ENCODE measurements at regions not wholly inside any gene's neighbourhood (a gene's known extent, or its start where the extent isn't known, plus 50 kb on each side); places are given as distances from the start of the nearest gene placed in this dataset.

DNA sequence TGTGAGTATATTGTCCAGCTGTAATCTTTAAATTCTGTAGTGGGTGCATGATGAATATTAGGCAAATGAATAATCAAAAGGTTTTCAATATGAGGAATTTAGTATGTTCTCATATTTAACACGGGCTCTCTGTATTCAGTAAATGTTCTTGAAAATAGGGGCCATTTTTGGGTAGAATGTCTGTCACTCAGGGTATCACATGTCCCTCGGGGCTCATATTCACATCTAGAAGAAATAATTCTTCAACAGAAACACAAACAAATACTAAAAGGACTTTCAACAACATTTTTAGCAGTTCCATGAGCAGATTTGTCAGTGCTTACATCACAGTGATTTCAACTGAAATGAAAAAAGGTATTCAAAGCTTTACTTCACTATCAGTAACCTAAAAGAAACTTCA, 1388.4 kb upstream of the MIR17HG start:
- no peak overlapping the region for H3K23ac ChIP-seq (ENCODE audit: low read depth, low read length)
- H3K9me1 ChIP-seq (ENCODE audit: insufficient read depth, low read length), result no peaks in the 10 kb centered on the region
- POLR2A ChIA-PET (ENCODE audit: unreplicated experiment), result no interaction called here
- H3K9me3 ChIP-seq (ENCODE audit: control insufficient read depth, insufficient read depth, low read length), result no peaks in the 10 kb centered on the region
- H3K14ac ChIP-seq (replicated peaks; ENCODE audit: low read depth, low read length), result no peak overlapping the region
- H2BK15ac ChIP-seq (ENCODE audit: low read depth, low read length), result no peak overlapping the region
- H2AK5ac ChIP-seq (ENCODE audit: low read depth, low read length), result no peak overlapping the region
- no peak overlapping the region for H2BK5ac ChIP-seq (ENCODE audit: low read depth, low read length, poor library complexity, severe bottlenecking)
- no peak overlapping the region for H2BK20ac ChIP-seq (ENCODE audit: low read depth, low read length)
- H3K27ac ChIP-seq (ENCODE audit: insufficient read depth, low read length), result no peak overlapping the region
- no peak overlapping the region for H3K18ac ChIP-seq (ENCODE audit: low read depth, low read length)
- intact Hi-C loops (cut with micrococcal nuclease) (no loop called here), dilution Hi-C loops (cut with HindIII; ENCODE audit: low sequenced_read_pairs, unreplicated experiment) (no loop called here), in situ Hi-C loops (cut with MboI; ENCODE audit: low sequenced_read_pairs) (no loop called here)
- no peak overlapping the region for H3K4me2 ChIP-seq (ENCODE audit: low read depth, low read length)
- H4K5ac ChIP-seq (ENCODE audit: low read depth, low read length), result no peak overlapping the region
- TF ChIP-seq MAFK (IDR thresholded peaks at IDR 0.05; ENCODE audit: low read depth, low read length), result no peak
- DNase-seq (no peak), ATAC-seq (ENCODE audit: low read depth) (no peak)
- no peak overlapping the region for H3K4ac ChIP-seq (ENCODE audit: low read depth, low read length)
- BruUV-seq (replicated peaks), result no TSS peak
- H2AFZ ChIP-seq (replicated peaks; ENCODE audit: low read length, poor library complexity), result no peak overlapping the region
- H2AK9ac ChIP-seq (replicated peaks; ENCODE audit: low read depth, low read length, poor library complexity), result no peak overlapping the region
- no peaks in the 10 kb centered on the region for H3K36me3 ChIP-seq (ENCODE audit: control insufficient read depth, insufficient read depth, low read length)
- no peaks in the 10 kb centered on the region for H4K20me1 ChIP-seq (ENCODE audit: insufficient read depth, low read length)
- H3K9ac ChIP-seq (ENCODE audit: low read depth, low read length), result no peak overlapping the region
- H2BK120ac ChIP-seq (ENCODE audit: low read depth, low read length), result no peak overlapping the region
- no peaks in the 10 kb centered on the region for H3K27me3 ChIP-seq (ENCODE audit: control insufficient read depth, insufficient read depth, low read length)
- no peak overlapping the region for H3K56ac ChIP-seq (ENCODE audit: extremely low read depth, insufficient read depth, low read length)
- H3K79me1 ChIP-seq (ENCODE audit: low read depth in 1 of 2, low read length in 2 of 2), result no peaks in the 10 kb centered on the region
- CTCF ChIA-PET, result no interaction called here
- no CpG with 5 or more reads among the region's 2 CpGs for WGBS, 2 experiments (ENCODE audit: extremely low coverage in 2 of 2, insufficient read length in 1 of 2)
- no peak overlapping the region for H4K91ac ChIP-seq (ENCODE audit: insufficient read depth, low read depth, low read length)
- H3K4me3 ChIP-seq (ENCODE audit: insufficient read depth, low read depth, low read length), result no peak overlapping the region
- H3K4me1 ChIP-seq (ENCODE audit: control insufficient read depth, insufficient read depth, low read length), result no peaks in the 10 kb centered on the region
- no peak overlapping the region for H4K8ac ChIP-seq (ENCODE audit: low read depth in 2 of 2, low read length in 2 of 2)

All from IMR-90 (cell line).